PC-3 (cell line): ENCODE measurements at regions not wholly inside any gene's neighbourhood (a gene's known extent, or its start where the extent isn't known, plus 50 kb on each side); places are given as distances from the start of the nearest gene placed in this dataset.
A peak's percentile ranks its signal among the peaks of the same experiment; 100 is the strongest.

Experiments used
- ATAC-seq: fragments of 200-7000 bp; cut with Tn5 transposase; 2 replicates; pipeline ENCODE4 v1.9.1; 2020; ENCODE audit warnings: mild to moderate bottlenecking, moderate library complexity
- BruUV-seq: library from RNA; stranded (reverse); fragments of 400-500 nt; replicated peaks from 2 replicates; lab custom pipeline; 2021; lab: Mats Ljungman, UMichigan
- CTCF ChIA-PET: fragments of 300-600 bp; sonication (Branson Sonifier 250); formaldehyde crosslinking; loops from one replicate; lab custom pipeline; 2022; ENCODE audit warnings: antibody characterized with exemption; lab: Charles Lee
- POLR2A ChIA-PET: fragments of 300-600 bp; sonication (Branson Sonifier 250); formaldehyde crosslinking; loops from one replicate; lab custom pipeline; 2022; ENCODE audit warnings: antibody characterized with exemption; ENCODE audit not compliant: unreplicated experiment; lab: Charles Lee
- DNase-seq: peaks from one replicate; pipeline ENCODE4 v3.0.0-alpha.2; 2015
- H2AFZ ChIP-seq: fragments of 300-600 bp; sonication (generic); 2 replicates; pipeline ENCODE4 v1.6.0; 2016; ENCODE audit warnings: antibody characterized with exemption, low read length
- H3F3A ChIP-seq: fragments of 300-600 bp; sonication (generic); one replicate; pipeline ENCODE4 v1.6.0; 2017; ENCODE audit warnings: antibody characterized with exemption, low read length, control low read depth, mild to moderate bottlenecking; ENCODE audit not compliant: unreplicated experiment
- H3K27ac ChIP-seq: fragments of 300-600 bp; sonication (generic); 2 replicates; pipeline ENCODE4 v1.5.1; 2016; ENCODE audit warnings: mild to moderate bottlenecking, low read length
- H3K27me3 ChIP-seq: fragments of 300-600 bp; sonication (generic); 2 replicates; pipeline ENCODE4 v1.6.1; 2016; ENCODE audit warnings: low read length, mixed read lengths
- H3K36me3 ChIP-seq: fragments of 300-600 bp; sonication (generic); 2 replicates; pipeline ENCODE4 v1.6.1; 2016; ENCODE audit warnings: low read depth, mixed run types, low read length, mixed read lengths
- H3K4me1 ChIP-seq: fragments of 300-600 bp; sonication (generic); 2 replicates; pipeline ENCODE4 v1.5.1; 2016; ENCODE audit warnings: low read length; ENCODE audit not compliant: insufficient read depth
- H3K4me2 ChIP-seq: fragments of 300-600 bp; sonication (generic); 2 replicates; pipeline ENCODE4 v1.6.0; 2016; ENCODE audit warnings: low read length
- H3K4me3 ChIP-seq: fragments of 300-600 bp; sonication (generic); 2 replicates; pipeline ENCODE4 v1.5.1; 2016; ENCODE audit warnings: mild to moderate bottlenecking, low read length, mixed read lengths
- H3K79me2 ChIP-seq: fragments of 300-600 bp; sonication (generic); 2 replicates; pipeline ENCODE4 v1.6.1; 2017; ENCODE audit warnings: low read length, mixed read lengths
- H3K9ac ChIP-seq: fragments of 300-600 bp; sonication (generic); 2 replicates; pipeline ENCODE4 v1.6.0; 2016; ENCODE audit warnings: mild to moderate bottlenecking, low read length
- H3K9me2 ChIP-seq: fragments of 300-600 bp; sonication (generic); replicated peaks from 2 replicates; pipeline ENCODE4 v1.6.1; 2016; ENCODE audit warnings: mixed run types, low read length, mixed read lengths
- H3K9me3 ChIP-seq: fragments of 300-600 bp; sonication (generic); 2 replicates; pipeline ENCODE4 v1.6.1; 2016; ENCODE audit warnings: low read length, mixed read lengths
- H4K20me1 ChIP-seq: fragments of 300-600 bp; sonication (generic); 2 replicates; pipeline ENCODE4 v1.6.1; 2016; ENCODE audit warnings: low read length, mixed read lengths
- EZH2 ChIP-seq: fragments of 300-600 bp; sonication (generic); IDR thresholded peaks from one replicate; pipeline ENCODE4 v1.6.1; 2017; ENCODE audit warnings: antibody characterized with exemption, mild to moderate bottlenecking, low read length; ENCODE audit not compliant: unreplicated experiment
- EZH2phosphoT487 ChIP-seq: fragments of 300-600 bp; sonication (generic); IDR thresholded peaks from 2 replicates; pipeline ENCODE4 v1.6.1; 2018; ENCODE audit warnings: mild to moderate bottlenecking, antibody characterized with exemption, low read length, borderline replicate concordance
- intact Hi-C: fragments of 100-400 bp; cut with micrococcal nuclease; formaldehyde crosslinking; loops from 2 replicates; pipeline ENCODE4 v1.9.0; 2023
- TF ChIP-seq, protein P1 (sequence below): fragments of 300-600 bp; sonication (generic); conservative IDR thresholded peaks from 2 replicates; pipeline ENCODE4 v1.5.1; 2017; ENCODE audit warnings: antibody characterized with exemption, low read depth, mild to moderate bottlenecking, low read length

DNA sequence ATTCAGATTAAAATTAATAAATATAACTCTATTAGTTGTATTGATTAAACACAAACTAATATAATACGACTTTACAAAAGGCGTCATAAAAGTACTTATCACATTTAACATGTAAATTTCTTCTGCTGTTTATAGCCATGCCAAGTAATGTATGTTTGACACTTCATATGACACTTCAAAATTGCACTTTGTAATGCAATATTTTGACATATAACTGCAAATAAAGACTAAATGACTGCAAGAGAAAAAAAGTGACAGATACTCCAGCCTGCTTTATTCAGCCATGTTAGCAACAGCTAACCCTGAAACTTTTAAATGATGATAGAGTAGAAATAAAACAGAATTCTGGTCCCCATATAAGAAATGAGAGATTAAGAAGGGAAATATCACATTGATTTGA is 1238.0 kb downstream of the MRPL39 start:
- Histone ChIP-seq H3K4me2 (no peak overlapping the region), H3K27ac (no peak overlapping the region), H3F3A (no peaks in the 10 kb centered on the region), H4K20me1 (no peaks in the 10 kb centered on the region), H3K27me3 (no peaks in the 10 kb centered on the region), H3K36me3 (no peaks in the 10 kb centered on the region), H2AFZ (no peak overlapping the region), H3K79me2 (no peaks in the 10 kb centered on the region), H3K9me2 (no peaks in the 10 kb centered on the region), H3K4me1 (peaks cover 8% of the 10 kb centered on the region), H3K9ac (no peak overlapping the region), H3K4me3 (no peak overlapping the region), H3K9me3 (0 out of 2 replicates have a peak, but pooled peaks cover 5% of the 10 kb centered on the region)
- TF ChIP-seq, protein P1, sequence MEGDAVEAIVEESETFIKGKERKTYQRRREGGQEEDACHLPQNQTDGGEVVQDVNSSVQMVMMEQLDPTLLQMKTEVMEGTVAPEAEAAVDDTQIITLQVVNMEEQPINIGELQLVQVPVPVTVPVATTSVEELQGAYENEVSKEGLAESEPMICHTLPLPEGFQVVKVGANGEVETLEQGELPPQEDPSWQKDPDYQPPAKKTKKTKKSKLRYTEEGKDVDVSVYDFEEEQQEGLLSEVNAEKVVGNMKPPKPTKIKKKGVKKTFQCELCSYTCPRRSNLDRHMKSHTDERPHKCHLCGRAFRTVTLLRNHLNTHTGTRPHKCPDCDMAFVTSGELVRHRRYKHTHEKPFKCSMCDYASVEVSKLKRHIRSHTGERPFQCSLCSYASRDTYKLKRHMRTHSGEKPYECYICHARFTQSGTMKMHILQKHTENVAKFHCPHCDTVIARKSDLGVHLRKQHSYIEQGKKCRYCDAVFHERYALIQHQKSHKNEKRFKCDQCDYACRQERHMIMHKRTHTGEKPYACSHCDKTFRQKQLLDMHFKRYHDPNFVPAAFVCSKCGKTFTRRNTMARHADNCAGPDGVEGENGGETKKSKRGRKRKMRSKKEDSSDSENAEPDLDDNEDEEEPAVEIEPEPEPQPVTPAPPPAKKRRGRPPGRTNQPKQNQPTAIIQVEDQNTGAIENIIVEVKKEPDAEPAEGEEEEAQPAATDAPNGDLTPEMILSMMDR = no peak
- TF ChIP-seq EZH2 = no peak
- no peak for TF ChIP-seq EZH2phosphoT487
- ChIA-PET POLR2A (no interaction called here), CTCF (no interaction called here)
- no TSS peak for BruUV-seq
- DNase-seq (no peak), ATAC-seq (no peak)
- intact Hi-C loops = loop anchor here (2.0 kb wide), 1 partner anchor 250 kb away; no protein-coding TSS in a partner anchor

DNA sequence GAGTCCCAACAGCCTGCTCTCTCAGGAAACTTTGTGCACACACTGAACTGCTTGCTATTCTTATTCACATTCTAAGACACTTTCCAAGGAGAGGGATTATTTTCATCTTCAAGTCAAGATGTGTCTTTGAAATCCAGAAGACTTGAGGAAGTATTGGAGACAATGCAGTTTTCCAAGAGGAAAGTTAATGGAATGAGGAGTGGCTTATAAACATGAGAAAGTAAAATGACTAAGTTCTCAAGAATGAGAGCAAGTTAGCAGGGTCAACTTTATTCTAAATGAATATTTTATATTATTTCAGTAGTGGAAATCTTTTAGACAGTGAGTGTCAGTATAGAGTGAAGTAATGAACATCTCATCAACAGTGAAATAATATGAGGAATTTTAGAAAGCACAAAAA is 1239.3 kb downstream of the MRPL39 start:
- Histone ChIP-seq H3K27me3 (no peaks in the 10 kb centered on the region), H4K20me1 (no peaks in the 10 kb centered on the region), H3K36me3 (no peaks in the 10 kb centered on the region), H3F3A (no peaks in the 10 kb centered on the region), H3K9ac (no peak overlapping the region), H3K4me2 (peak overlapping the region; percentile 42), H3K9me2 (no peaks in the 10 kb centered on the region), H3K9me3 (no peaks in the 10 kb centered on the region), H3K79me2 (no peaks in the 10 kb centered on the region), H2AFZ (peak overlapping the region; percentile 46), H3K27ac (peak overlapping the region; percentile 40), H3K4me1 (peaks cover 8% of the 10 kb centered on the region), H3K4me3 (no peak overlapping the region)
- CTCF ChIA-PET = no interaction called here
- intact Hi-C loops = loop anchor here (2.0 kb wide), 1 partner anchor 249 kb away; no protein-coding TSS in a partner anchor
- POLR2A ChIA-PET = no interaction called here
- peak; percentile 95 for ATAC-seq
- peak; percentile 65 for DNase-seq
- BruUV-seq = no TSS peak
- TF ChIP-seq EZH2phosphoT487 (no peak), EZH2 (no peak)
- TF ChIP-seq, protein P1 = no peak

DNA sequence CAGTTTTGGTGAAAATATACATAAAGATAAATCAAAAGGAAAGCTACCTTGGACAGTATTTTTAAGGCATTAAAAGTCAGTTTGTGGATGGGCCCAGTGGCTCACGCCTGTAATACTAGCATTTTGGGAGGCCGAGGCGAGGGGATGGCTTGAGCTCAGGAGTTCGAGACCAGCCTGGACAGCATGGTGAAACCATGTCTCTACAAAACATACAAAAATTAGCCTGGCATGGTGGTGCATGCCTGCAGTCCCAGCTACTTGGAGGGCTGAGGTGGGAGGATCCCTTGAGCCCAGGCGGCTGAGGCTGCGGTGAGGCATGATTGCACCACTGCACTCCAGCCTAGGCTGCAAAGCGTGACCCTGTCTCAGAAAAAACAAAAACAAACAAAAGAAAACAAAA is 1253.8 kb downstream of the MRPL39 start:
- Histone ChIP-seq H3K9me3 (no peaks in the 10 kb centered on the region), H2AFZ (no peak overlapping the region), H3K79me2 (no peaks in the 10 kb centered on the region), H3K36me3 (no peaks in the 10 kb centered on the region), H3K9me2 (no peaks in the 10 kb centered on the region), H3K27ac (no peak overlapping the region), H4K20me1 (no peaks in the 10 kb centered on the region), H3K4me2 (no peak overlapping the region), H3K27me3 (no peaks in the 10 kb centered on the region), H3K4me3 (no peak overlapping the region), H3K4me1 (no peaks in the 10 kb centered on the region), H3K9ac (no peak overlapping the region), H3F3A (no peaks in the 10 kb centered on the region)
- ATAC-seq (no peak), DNase-seq (no peak)
- BruUV-seq = no TSS peak
- ChIA-PET CTCF (no interaction called here), POLR2A (no interaction called here)
- TF ChIP-seq EZH2phosphoT487 = no peak
- TF ChIP-seq EZH2 = no peak
- TF ChIP-seq, protein P1 = no peak
- intact Hi-C loops = no loop called here
